ENCODE measurements at regions not wholly inside any gene's neighbourhood (a gene's known extent, or its start where the extent isn't known, plus 50 kb on each side); places are given as distances from the start of the nearest gene placed in this dataset.

GRCh38 chr1:63710761-63711380, 62.9 kb upstream of the ROR1 start:
- H3K4me1 Mint-ChIP-seq: peaks cover 7 to 9% of the 10 kb centered on the region in 2 experiments
- Histone ChIP-seq H3K4me1 (ENCODE audit: insufficient read depth, low read length) (0 out of 2 replicates have a peak, but pooled peaks cover 2% of the 10 kb centered on the region), H3K4ac (ENCODE audit: low read depth, low read length) (no peak overlapping the region), H4K91ac (ENCODE audit: insufficient read length, low read depth, low read length) (no peak overlapping the region), H4K20me1 (ENCODE audit: control insufficient read depth, insufficient read depth, insufficient read length) (no peaks in the 10 kb centered on the region), H4K5ac (ENCODE audit: insufficient read length, low read depth, low read length) (no peak overlapping the region), H2BK20ac (ENCODE audit: low read depth, low read length, poor library complexity, severe bottlenecking) (no peak overlapping the region), H2BK5ac (ENCODE audit: insufficient read length, low read length) (no peak overlapping the region), H2BK120ac (ENCODE audit: low read depth, low read length, poor library complexity, severe bottlenecking) (no peak overlapping the region), H3K27ac (ENCODE audit: insufficient read length, low read depth, low read length) (no peak overlapping the region), H2AFZ (ENCODE audit: low read length) (no peak overlapping the region), H3K79me2 (ENCODE audit: insufficient read depth, low read length) (no peaks in the 10 kb centered on the region), H3K18ac (ENCODE audit: insufficient read length, low read depth, low read length) (no peak overlapping the region), H3T11ph (ENCODE audit: low read length) (no peak overlapping the region), H4K8ac (replicated peaks; ENCODE audit: insufficient read length, low read depth, low read length) (no peak overlapping the region), H2AK5ac (ENCODE audit: insufficient read length, low read length) (no peak overlapping the region), H3K23me2 (ENCODE audit: insufficient read length, low read depth, low read length, poor library complexity, severe bottlenecking) (no peaks in the 10 kb centered on the region), H3K27me3 (ENCODE audit: insufficient read depth, low read length) (no peaks in the 10 kb centered on the region; the same call in 1 of the 2 replicates), H2BK12ac (ENCODE audit: insufficient read length, low read depth, low read length) (no peak overlapping the region), H3K4me2 (ENCODE audit: insufficient read depth, insufficient read length, low read length) (no peak overlapping the region), H2BK15ac (ENCODE audit: low read depth, low read length) (no peak overlapping the region), H3K79me1 (ENCODE audit: insufficient read depth, low read depth, low read length, poor library complexity, severe bottlenecking) (no peaks in the 10 kb centered on the region), H3K23ac (ENCODE audit: insufficient read length, low read depth, low read length) (no peak overlapping the region), H3K14ac (ENCODE audit: insufficient read depth, low read length) (no peak overlapping the region), H3K9me3 (ENCODE audit: control insufficient read depth, low read depth, low read length) (no peaks in the 10 kb centered on the region), H3K56ac (ENCODE audit: insufficient read length, low read depth, low read length) (no peak overlapping the region), H3K9ac (ENCODE audit: extremely low read depth, insufficient read length, low read length) (no peak overlapping the region)
- no peak for TF ChIP-seq CTCF (conservative IDR thresholded peaks at IDR 0.05)
- no peaks in the 10 kb centered on the region for H3K9me3 Mint-ChIP-seq
- H3K27ac Mint-ChIP-seq: no peak overlapping the region
- DNase-seq: no peak
- no CpG with 5 or more reads among the region's 1 CpG for WGBS (ENCODE audit: extremely low coverage, insufficient read length, low lambda C conversion rate)
- H3K27me3 Mint-ChIP-seq (ENCODE audit: low read depth): peaks cover 2% of the 10 kb centered on the region; the same call in 1 of the 2 replicates
- H3K36me3 Mint-ChIP-seq (ENCODE audit: insufficient read depth in 1 of 3, low read depth in 3 of 3): no peaks in the 10 kb centered on the region
- no peak overlapping the region for H3K4me3 Mint-ChIP-seq

Measured in H9 (cell line).